B cell (primary cell): ENCODE measurements at regions not wholly inside any gene's neighbourhood (a gene's known extent, or its start where the extent isn't known, plus 50 kb on each side); places are given as distances from the start of the nearest gene placed in this dataset.

Experiments
- ATAC-seq: fragments of 200-7000 bp; cut with Tn5 transposase; one replicate; pipeline ENCODE4 v1.10.0; 2021; ENCODE audit warnings: low read depth, mild to moderate bottlenecking, moderate number of reproducible peaks, moderate library complexity
- CTCF ChIA-PET: fragments of 350-600 bp; sonication (Branson Sonifier 250); formaldehyde crosslinking; loops from one replicate; lab custom pipeline; 2021; ENCODE audit warnings: antibody characterized with exemption, inconsistent platforms; lab: Charles Lee
- POLR2A ChIA-PET: fragments of 350-600 bp; sonication (Branson Sonifier 250); formaldehyde crosslinking; loops from one replicate; lab custom pipeline; 2021; ENCODE audit warnings: antibody characterized with exemption; lab: Charles Lee
- DNase-seq: peaks from one replicate; pipeline ENCODE4 v3.0.0; 2013
- H2AFZ ChIP-seq: 2 replicates; pipeline ENCODE4 v1.6.1; 2012; ENCODE audit warnings: mild to moderate bottlenecking, low read depth, low read length; ENCODE audit not compliant: insufficient read depth, poor library complexity, severe bottlenecking
- H3K27ac ChIP-seq, 2 donors: 1 replicate in 1 of 2; 2 replicates in 1 of 2; pipeline ENCODE4 v1.5.1; 2012 to 2013; ENCODE audit warnings: low read length in 2 of 2, mild to moderate bottlenecking in 2 of 2, moderate library complexity in 1 of 2
- H3K27me3 ChIP-seq, 4 experiments: fragments of 200-600 bp in 1 of 4; sonication (generic) in 1 of 4; replicated peaks in 1 of 4; 1 replicate in 2 of 4; 2 replicates in 2 of 4; pipeline versions ENCODE4 v1.6.1 to v1.7.0; 2013 to 2016; ENCODE audit warnings: low read length in 3 of 4, mild to moderate bottlenecking in 2 of 4, mixed read lengths in 1 of 4, moderate library complexity in 1 of 4; ENCODE audit not compliant: insufficient read depth in 4 of 4, control insufficient read depth in 3 of 4; ENCODE audit errors: control extremely low read depth in 1 of 4
- H3K36me3 ChIP-seq, 2 experiments: replicated peaks in 1 of 2; 1 replicate in 1 of 2; 2 replicates in 1 of 2; pipeline versions ENCODE4 v1.6.1 to v1.7.1; 2013; ENCODE audit warnings: low read length in 1 of 2; ENCODE audit not compliant: insufficient read depth in 2 of 2, control insufficient read depth in 1 of 2; ENCODE audit errors: control extremely low read depth in 1 of 2, extremely low read depth in 1 of 2
- H3K4me1 ChIP-seq, 2 donors: fragments of 200-600 bp in 1 of 2; sonication (generic) in 1 of 2; 1 replicate in 1 of 2; 2 replicates in 1 of 2; pipeline versions ENCODE4 v1.5.1 to v1.6.1; 2013 to 2017; ENCODE audit warnings: low read length in 2 of 2; ENCODE audit not compliant: control insufficient read depth in 2 of 2, insufficient read depth in 2 of 2
- H3K4me2 ChIP-seq: replicated peaks from 2 replicates; pipeline ENCODE3; 2012; ENCODE audit warnings: mild to moderate bottlenecking, low read depth, low read length; ENCODE audit not compliant: poor library complexity, severe bottlenecking
- H3K4me3 ChIP-seq, 5 experiments: fragments of 200-600 bp in 1 of 5; sonication (generic) in 1 of 5; 1 replicate in 3 of 5; 2 replicates in 2 of 5; pipeline versions ENCODE4 v1.5.1 to v1.7.0; 2011 to 2016; ENCODE audit warnings: low read length in 4 of 5, mild to moderate bottlenecking in 4 of 5, low read depth in 2 of 5, control low read depth in 1 of 5, moderate library complexity in 1 of 5; ENCODE audit not compliant: insufficient read depth in 1 of 5; ENCODE audit errors: control extremely low read depth in 1 of 5, extremely low read depth in 1 of 5
- H3K79me2 ChIP-seq: fragments of 200-600 bp; sonication (generic); one replicate; pipeline ENCODE4 v1.6.0; 2016; ENCODE audit warnings: low read length; ENCODE audit not compliant: control insufficient read depth, insufficient read depth
- H3K9ac ChIP-seq: fragments of 200-600 bp; sonication (generic); 2 replicates; pipeline ENCODE4 v1.6.1; 2017; ENCODE audit warnings: mild to moderate bottlenecking, low read length, moderate library complexity
- H3K9me3 ChIP-seq, 3 donors: one replicate each; pipeline versions ENCODE4 v1.6.1 to v1.7.1; 2013; ENCODE audit warnings: low read length in 2 of 3; ENCODE audit not compliant: control insufficient read depth in 2 of 3, insufficient read depth in 1 of 3; ENCODE audit errors: control extremely low read depth in 1 of 3
- H4K20me1 ChIP-seq: 2 replicates; pipeline ENCODE4 v1.6.0; 2012; ENCODE audit warnings: mild to moderate bottlenecking, low read length; ENCODE audit not compliant: insufficient read depth, control insufficient read depth, poor library complexity, severe bottlenecking
- H3K27ac Mint-ChIP-seq: one replicate; pipeline ENCODE4 v1.8.0; 2021; ENCODE audit warnings: mixed read lengths
- H3K27me3 Mint-ChIP-seq: one replicate; pipeline ENCODE4 v1.8.0; 2021; ENCODE audit warnings: mixed read lengths
- H3K4me1 Mint-ChIP-seq: one replicate; pipeline ENCODE4 v1.8.0; 2021; ENCODE audit warnings: mixed read lengths
- H3K4me3 Mint-ChIP-seq: one replicate; pipeline ENCODE4 v1.8.0; 2021; ENCODE audit warnings: mixed read lengths
- H3K9me3 Mint-ChIP-seq: one replicate; pipeline ENCODE4 v1.8.0; 2022; ENCODE audit warnings: mixed read lengths; ENCODE audit not compliant: insufficient read depth
- CTCF ChIP-seq: fragments of 200-600 bp; IDR thresholded peaks from one replicate; pipeline ENCODE4 v1.8.0; 2022; ENCODE audit warnings: antibody characterized with exemption, mild to moderate bottlenecking
- EZH2 ChIP-seq: IDR thresholded peaks from 2 replicates; pipeline ENCODE4 v1.6.1; 2012; ENCODE audit warnings: borderline replicate concordance, low read depth, mild to moderate bottlenecking, moderate library complexity, low read length; ENCODE audit not compliant: insufficient read depth, poor library complexity, severe bottlenecking
- WGBS: methylation state at CpG from one replicate; pipeline ENCODE4 v1.1.5; 2013; ENCODE audit warnings: missing lambda C conversion rate; ENCODE audit not compliant: insufficient coverage; 5-methylcytosine and 5-hydroxymethylcytosine counted together
- intact Hi-C: fragments of 100-400 bp; cut with micrococcal nuclease; formaldehyde crosslinking; loops from one replicate; pipeline ENCODE4 v1.10.0; 2022

- ChIA-PET POLR2A (no interaction called here), CTCF (no interaction called here)
- H3K4me3 Mint-ChIP-seq: no peak overlapping the region
- TF ChIP-seq EZH2 (no peak), CTCF (no peak)
- peaks cover 0 to 29% (median 0%) of the 10 kb centered on the region in 3 donors for H3K9me3 ChIP-seq
- no peaks in the 10 kb centered on the region for H3K4me1 Mint-ChIP-seq
- intact Hi-C loops: no loop called here
- H3K79me2 ChIP-seq: no peaks in the 10 kb centered on the region
- 94% methylated on average over 11 of the region's 13 CpGs for WGBS
- ATAC-seq (no peak), DNase-seq (no peak)
- H3K27me3 ChIP-seq: no peaks in the 10 kb centered on the region
- H3K27me3 Mint-ChIP-seq: no peaks in the 10 kb centered on the region
- no peak overlapping the region for H3K4me3 ChIP-seq
- H3K4me2 ChIP-seq: no peak overlapping the region
- no peaks in the 10 kb centered on the region for H3K36me3 ChIP-seq
- H3K4me1 ChIP-seq: no peaks in the 10 kb centered on the region
- no peak overlapping the region for H3K27ac ChIP-seq
- H3K27ac Mint-ChIP-seq: no peak overlapping the region
- no peaks in the 10 kb centered on the region for H3K9me3 Mint-ChIP-seq
- no peak overlapping the region for H3K9ac ChIP-seq
- H2AFZ ChIP-seq: no peak overlapping the region
- H4K20me1 ChIP-seq: no peaks in the 10 kb centered on the region
Observed at GRCh38 chr18:78431606-78432005, 548.0 kb upstream of the SALL3 start.

- TF ChIP-seq EZH2: no peak
- TF ChIP-seq CTCF: no peak
- no peaks in the 10 kb centered on the region for H3K27me3 ChIP-seq
- no peak overlapping the region for H3K9ac ChIP-seq
- H3K4me1 ChIP-seq: no peaks in the 10 kb centered on the region
- intact Hi-C loops: no loop called here
- no peak overlapping the region for H3K4me3 Mint-ChIP-seq
- H3K27ac Mint-ChIP-seq: no peak overlapping the region
- ChIA-PET CTCF (no interaction called here), POLR2A (no interaction called here)
- DNase-seq (no peak), ATAC-seq (no peak)
- H2AFZ ChIP-seq: no peak overlapping the region
- no peaks in the 10 kb centered on the region for H3K4me1 Mint-ChIP-seq
- no peaks in the 10 kb centered on the region for H3K79me2 ChIP-seq
- H4K20me1 ChIP-seq: no peaks in the 10 kb centered on the region
- no peak overlapping the region for H3K4me2 ChIP-seq
- no peaks in the 10 kb centered on the region for H3K27me3 Mint-ChIP-seq
- H3K27ac ChIP-seq: no peak overlapping the region
- no peaks in the 10 kb centered on the region for H3K36me3 ChIP-seq
- no peak overlapping the region for H3K4me3 ChIP-seq
- H3K9me3 ChIP-seq: peaks cover 0 to 33% (median 0%) of the 10 kb centered on the region in 3 donors
- H3K9me3 Mint-ChIP-seq: no peaks in the 10 kb centered on the region
- WGBS: 89% methylated on average over 7 of the region's 9 CpGs
Observed at GRCh38 chr18:78433562-78433961, 546.1 kb upstream of the SALL3 start.
